ENCODE measurements at regions not wholly inside any gene's neighbourhood (a gene's known extent, or its start where the extent isn't known, plus 50 kb on each side); places are given as distances from the start of the nearest gene placed in this dataset.

- no peak for TF ChIP-seq TCF4 (CRISPR knock-in tag; IDR thresholded peaks at IDR 0.05; ENCODE audit: borderline replicate concordance)
- no peak for TF ChIP-seq ARNTL (CRISPR knock-in tag; IDR thresholded peaks at IDR 0.05; ENCODE audit: borderline replicate concordance, low read depth)
- TF ChIP-seq GLIS3 (CRISPR knock-in tag; IDR thresholded peaks at IDR 0.05), result no peak
- no peak for TF ChIP-seq ISL1 (CRISPR knock-in tag; IDR thresholded peaks at IDR 0.05)
- TF ChIP-seq BACH2 (CRISPR knock-in tag; IDR thresholded peaks at IDR 0.05; ENCODE audit: borderline replicate concordance), result no peak
- TF ChIP-seq ZNF565 (CRISPR knock-in tag; conservative IDR thresholded peaks at IDR 0.05; ENCODE audit: low read depth), result no peak
- TF ChIP-seq PATZ1 (CRISPR knock-in tag; IDR thresholded peaks at IDR 0.05; ENCODE audit: borderline replicate concordance), result no peak
- TF ChIP-seq OSR1 (CRISPR knock-in tag; IDR thresholded peaks at IDR 0.05), result no peak
- no peak for TF ChIP-seq TSHZ2 (CRISPR knock-in tag; IDR thresholded peaks at IDR 0.05)
- no peak for TF ChIP-seq ZNF8 (CRISPR knock-in tag; IDR thresholded peaks at IDR 0.05)
- no peak for TF ChIP-seq ESRRG (CRISPR knock-in tag; IDR thresholded peaks at IDR 0.05)
- TF ChIP-seq TOX (CRISPR knock-in tag; IDR thresholded peaks at IDR 0.05; ENCODE audit: borderline replicate concordance), result no peak
- TF ChIP-seq ZC3H10 (CRISPR knock-in tag; IDR thresholded peaks at IDR 0.05), result no peak
- TF ChIP-seq CREB5 (CRISPR knock-in tag; IDR thresholded peaks at IDR 0.05; ENCODE audit: low read depth), result no peak
- TF ChIP-seq CSDC2 (CRISPR knock-in tag; IDR thresholded peaks at IDR 0.05), result no peak
- no peak for TF ChIP-seq SNAI2 (CRISPR knock-in tag; IDR thresholded peaks at IDR 0.05)
- no peak for TF ChIP-seq RARB (CRISPR knock-in tag; IDR thresholded peaks at IDR 0.05)
- no peak for TF ChIP-seq PPARA (CRISPR knock-in tag; IDR thresholded peaks at IDR 0.05; ENCODE audit: borderline replicate concordance)
- no peak for TF ChIP-seq POU6F1 (CRISPR knock-in tag; IDR thresholded peaks at IDR 0.05; ENCODE audit: borderline replicate concordance, low read depth)
- no peak for TF ChIP-seq ZFP30 (CRISPR knock-in tag; IDR thresholded peaks at IDR 0.05)
- no peak for ATAC-seq
Observed at GRCh38 chr13:93158565-93158964, 68.0 kb upstream of the GPC6 start.

DNA sequence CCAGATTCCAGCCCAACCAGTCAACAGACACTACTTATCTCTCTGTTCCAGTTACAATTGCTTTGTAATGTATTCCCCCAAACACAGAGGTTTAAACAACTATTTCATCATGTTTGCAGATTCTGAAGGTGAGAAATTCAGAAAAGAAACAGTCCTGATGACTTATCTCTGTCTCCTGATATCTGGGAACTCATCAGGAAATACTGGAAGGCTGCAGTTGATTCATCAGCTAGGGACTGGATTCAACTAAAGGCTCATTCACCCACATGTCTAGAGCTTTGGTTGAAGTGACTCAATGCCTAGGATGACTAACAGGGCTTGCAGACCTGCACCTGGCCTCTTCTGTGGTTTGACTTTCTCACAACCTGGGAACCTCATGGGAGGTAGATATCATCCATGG is 56.6 kb upstream of the GPC6 start:
- TF ChIP-seq ARNTL (CRISPR knock-in tag; IDR thresholded peaks at IDR 0.05; ENCODE audit: borderline replicate concordance, low read depth), result no peak
- TF ChIP-seq ZNF8 (CRISPR knock-in tag; IDR thresholded peaks at IDR 0.05), result no peak
- no peak for TF ChIP-seq ESRRG (CRISPR knock-in tag; IDR thresholded peaks at IDR 0.05)
- TF ChIP-seq POU6F1 (CRISPR knock-in tag; IDR thresholded peaks at IDR 0.05; ENCODE audit: borderline replicate concordance, low read depth), result no peak
- no peak for TF ChIP-seq ZFP3 (CRISPR knock-in tag; IDR thresholded peaks at IDR 0.05)
- no peak for TF ChIP-seq BACH2 (CRISPR knock-in tag; IDR thresholded peaks at IDR 0.05; ENCODE audit: borderline replicate concordance)
- TF ChIP-seq SNAI2 (CRISPR knock-in tag; IDR thresholded peaks at IDR 0.05), result no peak
- peak; percentile 44; the same call in 2 of the 3 replicates for ATAC-seq

DNA sequence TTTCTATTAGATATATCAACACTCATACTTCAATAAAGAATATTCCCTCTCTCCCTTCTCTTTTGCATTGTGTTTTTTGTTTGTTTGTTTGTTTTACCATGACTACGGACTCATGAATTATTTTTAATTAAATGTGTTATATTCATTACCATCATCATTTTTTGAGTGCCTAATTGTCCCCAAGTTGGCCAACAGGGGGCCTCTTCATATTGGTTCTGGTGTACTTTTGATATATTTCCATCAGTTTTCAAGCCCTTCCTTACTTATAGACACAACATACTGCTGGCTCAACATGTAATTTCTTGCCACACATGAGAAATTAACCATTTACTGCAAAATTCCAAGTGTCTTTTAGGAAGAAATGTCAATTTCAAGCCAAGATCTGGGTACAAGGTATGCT is 54.5 kb upstream of the GPC6 start:
- ATAC-seq, result no peak
- TF ChIP-seq TCF4 (CRISPR knock-in tag; IDR thresholded peaks at IDR 0.05; ENCODE audit: borderline replicate concordance) (no peak), TOX (CRISPR knock-in tag; IDR thresholded peaks at IDR 0.05; ENCODE audit: borderline replicate concordance) (no peak), ARNTL (CRISPR knock-in tag; IDR thresholded peaks at IDR 0.05; ENCODE audit: borderline replicate concordance, low read depth) (no peak), ZNF70 (CRISPR knock-in tag; IDR thresholded peaks at IDR 0.05) (no peak), PATZ1 (CRISPR knock-in tag; IDR thresholded peaks at IDR 0.05; ENCODE audit: borderline replicate concordance) (no peak)

Measured in SK-N-SH treated with all-trans-retinoic acid at 6 μM for 48 hours (cell line).